ENCODE measurements at regions not wholly inside any gene's neighbourhood (a gene's known extent, or its start where the extent isn't known, plus 50 kb on each side); places are given as distances from the start of the nearest gene placed in this dataset.

DNA sequence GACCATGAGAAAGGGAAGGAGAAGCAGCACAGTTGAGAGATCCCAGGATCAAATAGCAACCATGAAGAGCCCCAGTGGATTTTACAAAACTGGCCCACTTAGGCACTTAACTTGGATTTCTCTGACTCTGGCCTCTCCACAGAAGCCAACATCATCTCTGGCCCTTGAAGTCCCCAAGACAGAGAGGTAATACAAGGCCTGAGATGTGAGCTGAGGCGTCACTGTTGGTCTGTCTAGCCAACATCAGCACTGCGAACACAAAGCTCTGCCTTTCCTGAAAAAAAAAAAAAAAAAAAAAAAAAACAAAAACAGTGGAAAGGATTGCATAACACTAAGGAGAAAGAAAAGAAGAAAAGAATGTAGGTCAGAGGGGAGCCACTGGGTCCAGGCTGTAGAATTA is 378.3 kb downstream of the BRINP1 start:
- intact Hi-C loops (cut with micrococcal nuclease): loop anchor here (10.0 kb wide), 1 partner anchor 294 kb away; no protein-coding TSS in a partner anchor
- ATAC-seq: peak; percentile 63
- peak; percentile 18 for DNase-seq

DNA sequence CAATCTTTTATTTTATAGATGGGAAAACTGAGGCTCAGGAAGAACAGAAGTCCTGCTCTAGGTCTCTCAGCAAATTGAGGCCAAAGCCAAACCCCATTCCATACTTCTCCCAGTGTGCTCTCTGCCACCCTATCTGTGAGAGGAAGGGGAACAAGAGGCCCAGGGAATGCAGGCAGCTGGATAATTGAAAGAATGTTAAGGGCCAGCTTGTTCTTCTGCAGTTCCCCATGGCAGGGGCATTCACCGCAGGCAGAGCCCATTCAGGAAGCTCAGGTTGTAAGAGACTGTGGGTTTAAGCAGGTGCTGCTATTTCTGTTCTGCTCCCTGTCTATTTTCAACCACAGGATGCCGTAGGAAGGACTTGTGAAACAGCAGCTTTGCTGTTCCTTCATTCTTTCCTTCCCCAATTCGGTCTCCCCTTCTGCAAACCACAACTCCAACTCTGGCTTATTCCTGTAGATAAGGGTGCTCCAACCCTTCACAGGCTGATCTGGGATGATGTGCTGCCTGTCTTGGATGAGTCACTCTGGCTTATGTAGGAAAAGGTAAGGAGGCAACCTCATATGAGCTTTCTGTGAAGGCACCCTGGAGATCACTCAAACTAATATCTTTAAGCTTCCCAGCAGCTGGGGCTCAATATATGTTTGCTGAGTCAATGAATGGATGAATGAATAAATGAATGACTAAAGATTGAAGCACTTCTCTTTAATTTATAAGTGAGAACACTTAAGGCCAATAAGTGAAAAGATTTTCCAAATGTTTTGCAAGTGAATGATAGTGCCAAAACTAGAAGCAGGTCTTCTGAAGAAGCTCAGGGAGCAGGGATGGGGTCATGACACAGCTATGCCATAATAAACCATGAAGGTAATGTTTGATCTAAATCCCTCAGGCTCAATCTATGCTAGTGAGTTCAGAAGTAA is 377.6 kb downstream of the BRINP1 start:
- ATAC-seq: peak; percentile 49

DNA sequence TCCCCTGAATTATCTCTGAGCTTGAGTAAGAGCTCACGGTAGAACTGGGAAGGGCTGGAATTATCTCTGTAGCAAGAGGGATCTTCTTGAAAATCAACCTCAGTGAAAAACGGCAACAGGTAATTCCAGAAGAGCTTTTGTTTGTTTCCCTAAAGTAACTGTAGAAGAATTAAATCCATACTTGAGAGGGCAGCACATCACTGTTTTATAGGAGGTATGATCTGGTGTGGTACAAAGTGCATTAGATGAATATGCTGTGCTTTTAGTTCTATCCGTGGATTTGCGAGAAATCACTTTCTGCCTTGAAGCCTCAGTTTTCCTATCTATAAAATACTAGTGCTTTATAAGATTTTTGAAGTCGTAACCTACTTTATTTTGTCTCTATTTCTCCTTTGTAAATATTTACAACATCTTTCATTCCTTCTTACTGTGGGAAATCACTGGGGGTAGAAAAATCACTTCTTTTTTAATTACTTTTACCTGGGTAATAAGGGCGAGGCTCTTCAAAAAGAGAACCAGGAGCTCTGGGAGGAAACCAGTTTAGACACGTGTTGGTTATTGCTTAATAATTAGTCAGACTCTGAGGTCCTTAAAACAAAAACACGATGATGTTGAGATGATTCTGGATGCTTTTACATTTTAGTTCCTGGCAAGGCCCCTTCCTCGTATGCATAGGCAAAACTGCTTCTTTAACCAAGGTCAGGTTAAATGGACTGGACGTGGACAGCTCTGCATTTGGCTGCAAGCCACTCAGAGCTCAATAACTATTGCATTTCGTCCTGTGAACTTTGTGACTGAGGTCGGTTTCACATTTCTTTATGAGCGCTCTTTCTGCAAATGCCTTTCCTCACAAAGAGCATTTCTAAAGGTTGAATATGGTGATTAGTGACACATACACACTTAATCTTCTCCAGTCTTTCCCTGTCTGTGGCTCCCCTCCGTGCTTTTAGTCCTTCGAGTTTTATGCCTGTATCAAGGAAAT is 376.1 kb downstream of the BRINP1 start:
- DNase-seq (no peak), ATAC-seq (no peak)
- intact Hi-C loops (cut with micrococcal nuclease): loop anchor here (10.0 kb wide), 1 partner anchor 292 kb away; no protein-coding TSS in a partner anchor

More for the DNA sequence above, 377.6 kb downstream of the BRINP1 start:
- intact Hi-C loops (cut with micrococcal nuclease): loop anchor here (10.0 kb wide), 1 partner anchor 293 kb away; no protein-coding TSS in a partner anchor
- no peak for DNase-seq

DNA sequence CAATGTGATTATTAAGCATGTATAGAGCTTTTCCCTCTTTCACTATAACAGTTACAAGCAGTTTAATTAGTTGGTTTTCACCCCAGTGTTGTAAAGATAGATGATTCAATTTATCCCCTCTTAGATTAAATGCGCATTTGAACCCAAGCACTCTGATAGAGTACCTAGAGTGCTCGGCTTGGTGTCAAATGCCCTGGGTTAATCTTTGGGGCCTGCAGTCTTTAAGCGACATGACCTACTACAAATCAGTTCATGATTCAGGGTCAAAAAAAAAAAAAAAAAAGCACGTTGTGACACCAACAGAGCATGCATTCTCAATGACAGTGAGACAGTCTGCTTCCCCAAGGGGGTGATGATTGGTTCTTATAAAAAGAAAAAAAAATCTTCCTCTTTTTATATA is 375.3 kb downstream of the BRINP1 start:
- intact Hi-C loops (cut with micrococcal nuclease): loop anchor here (10.0 kb wide), 1 partner anchor 291 kb away; no protein-coding TSS in a partner anchor
- DNase-seq (no peak), ATAC-seq (no peak)

DNA sequence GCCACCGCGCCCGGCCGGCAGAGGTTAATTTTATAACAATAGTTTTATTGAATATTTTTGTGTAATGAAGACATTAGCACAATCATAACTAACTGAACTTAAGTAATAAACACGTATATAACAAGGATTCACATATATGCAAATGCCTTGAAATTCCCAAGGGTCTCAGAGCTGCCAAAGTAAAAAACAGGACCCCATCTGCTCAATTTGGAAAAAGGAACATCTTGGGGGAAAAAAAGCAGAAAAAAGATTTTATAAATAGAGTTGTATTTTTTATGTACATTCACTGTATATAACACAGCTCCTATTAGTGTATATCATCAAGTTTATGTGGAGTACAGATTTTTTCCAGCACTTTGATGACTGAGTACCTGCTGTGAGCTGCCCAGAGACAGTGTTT is 366.7 kb downstream of the BRINP1 start:
- intact Hi-C loops (cut with micrococcal nuclease): no loop called here
- DNase-seq (no peak), ATAC-seq (no peak)

DNA sequence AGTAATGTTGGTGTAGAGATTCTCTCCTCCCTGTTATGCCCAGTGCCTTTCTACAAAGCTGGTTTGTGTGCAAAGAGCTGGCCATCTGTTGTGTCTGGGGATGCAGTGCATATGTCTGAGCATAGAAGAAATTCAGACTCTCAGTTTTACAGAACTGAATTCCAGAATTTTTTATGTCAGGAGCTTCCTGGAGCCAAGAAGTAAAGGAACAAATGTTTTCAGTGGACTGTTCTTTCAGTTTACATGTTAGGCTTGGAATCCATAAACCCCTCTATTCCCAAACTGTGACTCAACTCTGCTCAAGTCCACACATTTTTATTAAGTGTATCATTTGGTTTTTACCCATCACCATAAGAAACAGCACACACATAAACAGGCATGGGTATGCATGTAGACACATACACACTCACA is 366.0 kb downstream of the BRINP1 start:
- intact Hi-C loops (cut with micrococcal nuclease): no loop called here
- no peak for ATAC-seq
- DNase-seq: no peak

DNA sequence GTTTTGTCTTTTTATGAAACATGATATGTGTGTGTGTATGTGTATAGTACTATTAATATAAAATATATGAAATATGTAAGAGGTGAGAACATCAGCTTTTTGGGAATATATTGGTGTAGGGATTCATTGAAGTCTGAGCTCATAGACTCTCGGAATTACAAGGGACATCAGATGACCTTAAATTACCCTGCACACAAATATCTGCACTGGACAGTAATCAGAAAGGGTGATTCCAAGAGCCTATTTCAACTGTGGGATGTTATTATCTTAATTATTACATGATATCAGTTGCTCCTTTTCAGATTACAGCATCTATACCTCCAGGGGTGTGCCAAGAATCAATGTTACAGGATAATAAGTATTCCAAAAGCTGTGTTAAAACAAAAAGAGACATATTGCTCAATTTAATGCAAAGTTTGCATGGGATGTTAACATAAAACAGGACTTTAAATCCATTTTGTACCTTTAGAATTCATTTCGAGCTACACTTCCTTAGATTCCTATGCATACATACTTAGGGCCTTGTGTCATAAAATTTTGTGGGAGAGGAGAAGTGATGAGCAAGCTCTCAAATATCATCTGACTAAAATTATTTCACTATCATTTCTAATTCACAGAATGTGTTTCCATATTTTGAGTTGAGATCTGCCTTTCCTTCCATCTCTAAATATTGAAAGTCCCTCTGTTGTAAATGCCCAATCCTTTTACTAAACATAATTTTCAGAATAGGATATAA is 365.2 kb downstream of the BRINP1 start:
- DNase-seq (no peak), ATAC-seq (peak; percentile 62)
- intact Hi-C loops (cut with micrococcal nuclease): no loop called here

DNA sequence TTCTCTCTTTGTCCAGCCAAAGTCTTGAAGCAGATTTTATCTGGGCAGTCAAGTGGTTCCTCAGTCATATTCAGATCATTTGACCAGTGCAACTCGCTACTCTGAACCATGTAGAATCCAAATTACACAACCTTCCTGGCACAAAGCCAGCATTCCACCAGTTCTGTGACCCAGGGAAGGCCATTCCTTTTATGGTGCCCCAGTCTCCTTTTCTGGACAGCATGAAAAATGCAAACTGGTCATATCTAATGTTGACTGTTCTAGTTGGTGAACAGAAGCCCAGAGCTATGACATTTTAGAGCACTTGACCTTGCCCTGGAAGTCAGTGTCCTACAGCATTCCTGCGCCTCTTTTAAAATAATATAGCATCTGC is 364.6 kb downstream of the BRINP1 start:
- intact Hi-C loops (cut with micrococcal nuclease): no loop called here
- peak; percentile 49 for DNase-seq
- peak; percentile 95 for ATAC-seq

DNA sequence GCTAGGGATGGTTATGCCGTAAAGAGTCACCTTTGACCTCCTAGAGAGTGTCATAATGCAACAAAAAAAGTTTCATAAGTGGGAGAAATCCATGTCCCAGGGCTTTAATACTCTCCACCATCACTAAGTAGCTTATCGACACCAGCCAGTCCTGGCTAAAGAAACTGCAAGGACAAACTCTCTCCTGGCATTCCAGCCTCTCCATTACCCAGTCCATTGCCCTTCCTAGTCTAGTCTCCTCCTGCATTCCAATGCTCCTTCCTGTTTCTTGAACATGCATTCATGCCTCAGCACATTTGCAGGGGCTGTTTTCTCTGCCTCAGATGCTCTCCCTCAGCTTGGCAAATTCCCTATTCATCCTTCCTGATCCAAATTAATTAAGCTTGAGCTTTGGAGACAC is 364.1 kb downstream of the BRINP1 start:
- DNase-seq (no peak), ATAC-seq (peak; percentile 46)
- intact Hi-C loops (cut with micrococcal nuclease): no loop called here

DNA sequence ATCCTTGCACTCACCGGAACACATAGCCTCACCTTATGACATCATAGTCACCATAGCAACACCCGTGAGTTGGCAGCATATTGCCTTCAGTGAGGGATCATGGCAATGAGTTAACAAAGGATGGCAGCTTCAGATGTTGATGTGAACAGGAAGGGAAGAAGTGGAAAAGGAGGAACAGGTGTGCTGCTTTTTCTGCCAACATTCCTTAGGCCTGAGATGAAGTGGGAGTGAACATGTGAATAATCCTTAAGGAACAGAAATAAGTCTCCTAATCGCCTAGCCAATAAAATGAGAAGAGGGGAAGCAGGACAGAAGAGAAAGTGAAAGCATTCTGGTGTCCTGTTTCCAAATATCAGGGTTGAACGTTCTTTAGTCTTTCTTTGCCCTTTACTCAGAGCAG is 360.0 kb downstream of the BRINP1 start:
- ATAC-seq: no peak
- no peak for DNase-seq
- intact Hi-C loops (cut with micrococcal nuclease): no loop called here

DNA sequence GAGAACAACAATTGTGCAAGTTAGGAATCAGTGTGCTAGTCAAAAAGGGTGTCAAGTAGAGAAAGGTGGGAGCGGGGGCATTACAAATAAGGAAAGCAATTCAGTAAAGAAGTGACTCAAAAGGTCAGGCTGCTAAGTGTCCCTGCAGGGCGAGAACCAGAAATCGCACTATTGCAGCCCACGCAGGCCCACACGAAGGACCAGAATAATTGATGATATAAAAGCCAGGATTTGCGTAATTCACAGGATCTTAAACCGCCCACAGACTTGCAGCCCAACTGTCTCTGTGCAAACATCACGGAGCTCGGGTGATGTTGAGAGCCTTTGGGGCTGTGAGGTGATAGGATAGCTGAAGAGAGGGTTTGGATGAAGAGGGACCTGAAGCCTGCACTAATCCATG is 349.0 kb downstream of the BRINP1 start:
- peak; percentile 28 for DNase-seq
- ATAC-seq: peak; percentile 69
- intact Hi-C loops (cut with micrococcal nuclease): no loop called here

DNA sequence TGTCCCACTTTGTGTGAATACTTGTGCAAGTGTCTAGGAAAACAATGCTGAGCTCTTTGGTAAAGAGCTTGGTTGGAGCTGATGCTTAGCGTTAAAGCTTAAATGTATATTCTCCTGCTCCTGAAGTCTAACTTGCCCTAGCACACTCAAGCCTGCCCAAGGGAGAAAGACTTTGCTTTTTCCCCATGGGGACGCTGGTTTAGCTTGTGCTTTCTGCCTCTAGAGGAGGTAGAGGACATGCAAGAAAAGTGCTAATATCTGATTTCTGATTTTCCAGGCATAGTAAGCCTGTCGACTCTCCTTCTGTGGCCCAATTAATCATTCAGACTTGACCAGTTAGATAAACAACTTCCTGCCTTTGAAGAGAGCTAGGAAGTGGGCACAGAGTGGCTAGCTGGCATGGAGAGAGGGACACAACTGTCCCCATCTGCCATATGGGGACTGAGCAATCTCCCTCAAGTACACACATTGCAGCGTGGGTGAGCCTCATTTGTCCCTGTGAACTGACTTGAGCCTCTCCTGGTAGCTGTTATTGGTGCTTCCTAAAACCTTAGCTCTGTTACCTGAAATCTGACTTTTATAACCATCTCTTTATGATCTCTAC is 348.4 kb downstream of the BRINP1 start:
- DNase-seq (no peak), ATAC-seq (no peak)
- intact Hi-C loops (cut with micrococcal nuclease): no loop called here

DNA sequence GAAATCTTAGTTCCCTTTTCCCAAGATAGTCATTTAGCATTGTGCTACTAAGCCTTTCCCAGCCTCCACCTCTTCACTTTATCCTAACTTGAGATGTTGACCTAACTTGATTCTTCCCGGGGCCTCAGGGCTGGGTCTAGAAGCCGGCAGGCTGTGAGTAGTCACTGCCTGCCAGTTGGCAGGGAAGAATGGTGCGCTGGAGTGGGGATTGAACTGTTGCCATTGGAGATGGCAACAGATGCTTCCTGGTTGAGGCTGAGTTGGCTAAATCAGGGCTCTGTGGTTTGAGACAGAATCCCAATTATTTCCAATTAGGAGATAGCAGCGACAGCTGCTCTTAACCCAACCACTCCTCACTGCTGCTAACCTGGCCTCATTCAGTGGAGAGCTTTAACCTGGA is 343.1 kb downstream of the BRINP1 start:
- ATAC-seq (peak; percentile 75), DNase-seq (peak; percentile 66)
- intact Hi-C loops (cut with micrococcal nuclease): no loop called here

DNA sequence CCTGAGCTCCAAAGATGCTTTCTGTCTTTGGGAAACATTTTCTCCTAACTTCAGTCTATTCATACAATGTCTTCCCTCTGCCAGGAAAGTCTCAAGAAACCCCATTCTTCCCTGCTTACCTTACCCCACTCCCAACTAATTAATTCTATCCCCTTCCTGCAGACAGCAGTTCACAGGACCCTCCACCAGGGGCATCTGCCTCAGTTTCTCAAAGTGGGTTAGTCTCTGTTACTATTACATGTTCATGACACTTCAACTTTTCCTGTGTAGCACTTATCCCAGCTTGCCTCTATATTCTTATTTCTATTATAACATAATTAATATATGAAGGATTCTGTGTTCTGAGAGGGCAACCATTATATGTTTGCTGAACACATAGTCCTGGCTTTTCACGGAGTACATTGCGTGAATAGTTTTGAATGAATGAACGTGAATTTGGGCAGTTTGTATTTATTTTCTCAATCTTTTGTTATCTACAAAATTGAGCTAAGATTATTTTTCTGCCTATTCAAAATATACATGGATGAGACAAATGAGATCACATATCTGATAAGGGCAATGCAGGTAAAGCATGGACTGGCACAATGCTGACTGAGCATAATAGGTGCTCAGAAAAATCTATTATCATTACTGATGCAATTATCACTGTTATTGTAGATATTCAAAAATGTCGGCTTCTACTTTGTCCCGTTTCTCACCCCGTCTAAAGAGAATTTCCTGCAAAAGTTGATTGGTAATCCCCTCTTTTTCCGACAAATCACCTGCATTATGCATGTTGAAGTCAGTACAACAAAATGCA is 341.1 kb downstream of the BRINP1 start:
- intact Hi-C loops (cut with micrococcal nuclease): no loop called here
- DNase-seq (no peak), ATAC-seq (no peak)

DNA sequence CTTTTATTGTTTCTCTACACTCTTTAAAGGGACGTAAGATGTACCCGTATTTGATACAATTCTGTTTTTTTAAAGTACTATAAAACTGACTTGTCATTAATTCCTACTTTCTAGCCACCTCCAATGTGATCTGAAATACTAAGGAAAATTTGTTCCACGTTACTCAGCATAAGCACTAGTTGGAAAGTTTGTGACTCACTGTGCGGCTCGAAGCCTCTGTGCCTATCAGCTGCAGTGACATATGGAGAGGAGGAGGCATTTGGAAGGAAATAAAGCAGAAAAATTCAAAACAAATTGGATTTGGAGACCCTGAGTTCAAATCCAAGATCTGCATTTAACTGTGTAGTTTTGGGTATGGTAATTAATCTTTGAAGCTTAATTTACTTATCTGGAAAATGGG is 339.3 kb downstream of the BRINP1 start:
- intact Hi-C loops (cut with micrococcal nuclease): no loop called here
- ATAC-seq (no peak), DNase-seq (no peak)

DNA sequence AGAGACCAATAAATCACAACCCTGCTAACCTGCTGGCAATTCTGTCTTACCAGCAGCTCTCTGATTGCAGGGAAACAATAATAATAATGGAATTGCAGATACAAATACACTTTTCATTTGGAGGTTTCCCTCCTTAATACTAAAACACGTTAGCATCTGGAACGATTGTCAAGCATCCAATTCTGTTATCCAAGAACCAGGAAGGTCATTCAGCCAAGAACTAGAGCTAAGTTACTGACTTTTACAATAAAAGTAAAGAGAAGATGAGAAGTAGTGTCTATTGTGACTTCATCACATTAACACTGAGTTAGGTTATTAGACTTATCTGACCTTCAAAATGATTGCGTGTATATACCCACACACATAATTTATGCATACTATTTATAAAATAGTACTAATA is 335.6 kb downstream of the BRINP1 start:
- ATAC-seq (no peak), DNase-seq (no peak)
- intact Hi-C loops (cut with micrococcal nuclease): no loop called here

DNA sequence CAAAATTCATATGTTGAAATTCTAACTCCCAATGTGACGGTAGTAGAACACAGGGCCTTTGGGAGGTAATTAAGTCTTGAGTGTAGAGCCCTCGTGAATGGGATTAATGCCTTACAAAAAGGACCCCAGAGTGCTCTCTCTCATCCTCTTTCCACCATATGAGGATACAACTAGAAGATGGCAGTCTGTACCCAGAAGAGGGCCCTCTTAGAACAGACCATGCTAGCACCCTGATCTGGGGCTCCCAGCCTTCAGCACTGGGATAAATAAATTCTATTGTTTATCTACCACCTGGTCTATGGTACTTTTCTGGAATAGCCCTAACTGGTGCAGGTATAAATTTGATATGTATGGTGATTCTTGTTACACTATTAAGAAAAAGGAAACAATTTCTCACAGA is 332.3 kb downstream of the BRINP1 start:
- DNase-seq (no peak), ATAC-seq (no peak)
- intact Hi-C loops (cut with micrococcal nuclease): no loop called here

DNA sequence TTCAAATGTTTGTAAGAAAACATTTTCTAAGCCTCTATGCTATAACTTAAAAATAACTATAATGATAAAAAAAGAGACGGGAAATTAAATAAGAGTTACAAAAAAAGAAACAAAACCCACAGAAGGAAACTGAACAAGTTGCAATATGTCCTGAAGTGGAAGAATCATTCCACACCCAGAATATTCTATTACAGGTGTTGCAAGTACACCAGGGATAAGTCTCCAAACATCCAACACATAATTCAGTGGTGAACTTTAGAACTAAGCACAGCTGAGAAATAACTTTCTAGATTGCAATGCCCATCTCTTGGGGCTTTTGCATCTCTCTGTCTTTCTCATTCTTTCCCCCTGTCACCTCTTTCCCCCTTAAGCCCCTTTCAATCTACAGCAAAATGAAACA is 325.2 kb downstream of the BRINP1 start:
- ATAC-seq: no peak
- intact Hi-C loops (cut with micrococcal nuclease): no loop called here
- no peak for DNase-seq
